Upper lobe of left lung (tissue), 6 donors: ENCODE measurements at regions not wholly inside any gene's neighbourhood (a gene's known extent, or its start where the extent isn't known, plus 50 kb on each side); places are given as distances from the start of the nearest gene placed in this dataset.

Source experiments
- ATAC-seq, 2 donors: fragments of 200-7000 bp; cut with Tn5 transposase; one replicate each; pipeline ENCODE4 v1.9.1; 2022; ENCODE audit warnings: mild to moderate bottlenecking in 2 of 2, moderate library complexity in 2 of 2; ENCODE audit not compliant: low FRiP score in 2 of 2
- DNase-seq, 2 donors: peaks; one replicate each; pipeline ENCODE4 v3.0.0-alpha.2; 2019 to 2020
- H3K27ac ChIP-seq, 4 donors: fragments of 200-600 bp; sonication (generic); one replicate each; pipeline ENCODE4 v1.5.1; 2016 to 2019
- H3K27me3 ChIP-seq, 4 donors: fragments of 200-600 bp; sonication (generic); one replicate each; pipeline ENCODE4 v1.5.1; 2017 to 2019
- H3K36me3 ChIP-seq, 4 donors: fragments of 200-600 bp; sonication (generic); one replicate each; pipeline ENCODE4 v1.5.1; 2016 to 2019
- H3K4me1 ChIP-seq, 4 donors: fragments of 200-600 bp; sonication (generic); one replicate each; pipeline ENCODE4 v1.5.1; 2018 to 2019
- H3K4me3 ChIP-seq, 4 donors: fragments of 200-600 bp; sonication (generic); one replicate each; pipeline ENCODE4 v1.5.1; 2017 to 2019; ENCODE audit warnings: mild to moderate bottlenecking in 2 of 4, moderate library complexity in 1 of 4
- H3K9me3 ChIP-seq, 4 donors: fragments of 200-600 bp; sonication (generic); one replicate each; pipeline ENCODE4 v1.5.1; 2018 to 2019
- EP300 ChIP-seq, 4 donors: sonication (generic); formaldehyde crosslinking; IDR thresholded peaks; one replicate each; pipeline ENCODE4 v1.5.1; 2017; ENCODE audit warnings: antibody characterized with exemption in 4 of 4, control low read depth in 2 of 4
- POLR2A ChIP-seq, 4 donors: fragments of 450-650 bp; IDR thresholded peaks; one replicate each; pipeline ENCODE4 v1.5.1; 2016 to 2017; ENCODE audit warnings: antibody characterized with exemption in 4 of 4, mild to moderate bottlenecking in 2 of 4
- POLR2AphosphoS5 ChIP-seq, 2 donors: sonication (generic); formaldehyde crosslinking; IDR thresholded peaks; one replicate each; pipeline ENCODE4 v1.5.1; 2017; ENCODE audit warnings: antibody characterized with exemption in 2 of 2
- WGBS, 2 donors: methylation state at CpG; one replicate each; pipeline ENCODE4 v1.1.5; 2017 to 2018; 5-methylcytosine and 5-hydroxymethylcytosine counted together
- TF ChIP-seq, protein P1 (sequence below), 6 experiments: fragments of 450-650 bp in 4 of 6; fragments of 200-600 bp in 2 of 6; sonication (generic) in 2 of 6; IDR thresholded peaks; one replicate each; pipeline ENCODE4 v1.5.1; 2016 to 2019; ENCODE audit warnings: antibody characterized with exemption in 6 of 6
- donor health status: DM: no; HTN: no; CAD: no; lungs with moderate emphysema.
- donor health status: DM: no; HTN: yes; CAD: no; lungs with severe emphysema.

DNA sequence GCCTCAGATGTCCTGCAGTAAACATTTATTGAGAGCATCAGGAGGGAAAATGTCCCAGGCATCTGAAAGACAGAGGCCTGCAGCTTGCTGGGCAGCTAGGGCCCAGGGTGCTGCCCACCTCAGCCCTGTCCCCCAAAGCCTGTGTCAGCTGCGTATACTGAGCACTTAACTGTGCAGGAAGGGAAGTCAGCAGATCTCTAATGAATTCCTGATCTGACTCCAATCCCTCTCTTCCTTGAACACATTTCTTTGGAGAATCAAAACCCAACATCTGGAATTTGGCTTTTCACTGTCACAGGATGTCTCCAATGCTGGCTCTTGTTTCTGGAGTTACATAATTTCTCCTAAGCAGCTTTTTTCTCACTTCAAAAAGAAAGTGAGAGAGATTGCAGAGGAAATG is 364.7 kb upstream of the NFE2L3 start:
- no peaks in the 10 kb centered on the region for H3K36me3 ChIP-seq
- no peak for TF ChIP-seq POLR2AphosphoS5 (IDR thresholded peaks at IDR 0.05)
- TF ChIP-seq POLR2A (IDR thresholded peaks at IDR 0.05), result no peak
- TF ChIP-seq, protein P1, sequence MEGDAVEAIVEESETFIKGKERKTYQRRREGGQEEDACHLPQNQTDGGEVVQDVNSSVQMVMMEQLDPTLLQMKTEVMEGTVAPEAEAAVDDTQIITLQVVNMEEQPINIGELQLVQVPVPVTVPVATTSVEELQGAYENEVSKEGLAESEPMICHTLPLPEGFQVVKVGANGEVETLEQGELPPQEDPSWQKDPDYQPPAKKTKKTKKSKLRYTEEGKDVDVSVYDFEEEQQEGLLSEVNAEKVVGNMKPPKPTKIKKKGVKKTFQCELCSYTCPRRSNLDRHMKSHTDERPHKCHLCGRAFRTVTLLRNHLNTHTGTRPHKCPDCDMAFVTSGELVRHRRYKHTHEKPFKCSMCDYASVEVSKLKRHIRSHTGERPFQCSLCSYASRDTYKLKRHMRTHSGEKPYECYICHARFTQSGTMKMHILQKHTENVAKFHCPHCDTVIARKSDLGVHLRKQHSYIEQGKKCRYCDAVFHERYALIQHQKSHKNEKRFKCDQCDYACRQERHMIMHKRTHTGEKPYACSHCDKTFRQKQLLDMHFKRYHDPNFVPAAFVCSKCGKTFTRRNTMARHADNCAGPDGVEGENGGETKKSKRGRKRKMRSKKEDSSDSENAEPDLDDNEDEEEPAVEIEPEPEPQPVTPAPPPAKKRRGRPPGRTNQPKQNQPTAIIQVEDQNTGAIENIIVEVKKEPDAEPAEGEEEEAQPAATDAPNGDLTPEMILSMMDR (IDR thresholded peaks at IDR 0.05), result no peak
- TF ChIP-seq EP300 (IDR thresholded peaks at IDR 0.05), result no peak
- peak in 1 of 2 donors; percentile 25 for DNase-seq
- peak in 1 of 2 donors; percentile 28 for ATAC-seq
- peak overlapping the region in 1 of 4 donors; percentile 20 for H3K27ac ChIP-seq
- peaks cover 0 to 4% (median 0%) of the 10 kb centered on the region in 4 donors for H3K4me1 ChIP-seq
- no peak overlapping the region for H3K4me3 ChIP-seq
- H3K27me3 ChIP-seq, result no peaks in the 10 kb centered on the region
- WGBS, 2 donors, result 71 to 75% methylated on average over 1 of the region's 1 CpG
- H3K9me3 ChIP-seq, result no peaks in the 10 kb centered on the region

DNA sequence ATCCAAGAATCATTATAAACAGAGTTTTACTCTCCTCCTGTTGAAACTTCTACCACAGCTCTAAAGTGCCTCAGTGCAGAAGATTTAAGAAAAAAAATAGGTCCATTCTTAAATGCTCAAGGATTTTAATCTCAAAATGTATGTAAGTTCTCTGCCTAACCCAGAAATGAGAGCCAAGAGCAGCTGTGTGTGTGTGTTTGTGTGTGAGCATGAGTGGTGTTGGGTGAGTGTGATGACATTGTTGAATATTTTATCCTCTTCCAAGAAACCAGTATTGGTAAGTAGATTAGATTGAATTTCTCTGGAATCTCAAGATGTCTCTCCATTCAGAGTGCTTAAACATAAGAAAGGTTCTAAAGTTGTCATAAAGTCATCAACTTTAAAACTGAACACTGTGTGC is 363.6 kb upstream of the NFE2L3 start:
- no peaks in the 10 kb centered on the region for H3K27me3 ChIP-seq
- TF ChIP-seq EP300 (IDR thresholded peaks at IDR 0.05) (no peak), POLR2A (IDR thresholded peaks at IDR 0.05) (no peak), POLR2AphosphoS5 (IDR thresholded peaks at IDR 0.05) (no peak)
- TF ChIP-seq, protein P1 (IDR thresholded peaks at IDR 0.05), result no peak
- H3K36me3 ChIP-seq, result no peaks in the 10 kb centered on the region
- no peak for ATAC-seq
- peak overlapping the region in 1 of 4 donors; percentile 20 for H3K27ac ChIP-seq
- H3K4me1 ChIP-seq, result peaks cover 0 to 4% (median 0%) of the 10 kb centered on the region in 4 donors
- DNase-seq, result no peak
- no peaks in the 10 kb centered on the region for H3K9me3 ChIP-seq
- H3K4me3 ChIP-seq, result no peak overlapping the region

DNA sequence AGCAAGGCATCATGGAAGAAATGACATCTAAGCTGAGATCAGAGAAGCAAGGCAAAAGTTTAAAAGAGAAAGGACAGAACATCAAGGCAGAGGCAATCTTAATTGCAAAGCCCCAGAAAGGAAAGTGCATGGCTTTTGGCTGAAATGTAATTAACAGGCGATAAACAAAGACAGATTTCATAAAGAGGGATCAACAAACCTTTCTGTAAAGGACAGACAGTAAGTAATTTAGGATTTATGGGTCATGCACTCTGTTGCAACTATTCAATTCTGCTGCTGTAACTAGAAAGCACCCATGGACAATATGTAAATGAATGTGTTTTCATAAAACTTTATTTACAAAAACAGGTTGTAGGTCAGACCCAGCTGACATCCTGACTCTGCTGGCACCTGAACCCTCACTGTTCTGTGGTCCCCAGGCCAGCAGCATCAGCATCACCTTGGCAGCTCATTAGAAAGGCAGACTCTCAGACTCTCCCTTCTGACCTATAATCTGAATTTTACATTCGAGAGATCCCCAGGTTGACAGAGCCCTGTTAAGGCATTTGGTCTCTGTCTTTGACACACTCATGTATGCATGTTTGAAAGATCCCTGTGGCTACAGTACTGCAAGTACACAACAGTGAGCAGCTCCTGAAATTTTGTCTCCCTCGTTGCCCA is 362.9 kb upstream of the NFE2L3 start:
- WGBS, 2 donors, result 81 to 89% methylated on average over 3 of the region's 3 CpGs
- Histone ChIP-seq H3K36me3 (no peaks in the 10 kb centered on the region), H3K9me3 (no peaks in the 10 kb centered on the region), H3K27ac (no peak overlapping the region), H3K27me3 (no peaks in the 10 kb centered on the region), H3K4me1 (peaks cover 0 to 4% (median 0%) of the 10 kb centered on the region in 4 donors), H3K4me3 (no peak overlapping the region)
- no peak for TF ChIP-seq EP300 (IDR thresholded peaks at IDR 0.05)
- TF ChIP-seq, protein P1 (IDR thresholded peaks at IDR 0.05), result no peak
- TF ChIP-seq POLR2A (IDR thresholded peaks at IDR 0.05), result no peak
- TF ChIP-seq POLR2AphosphoS5 (IDR thresholded peaks at IDR 0.05), result no peak
- ATAC-seq, result no peak
- DNase-seq, result no peak

DNA sequence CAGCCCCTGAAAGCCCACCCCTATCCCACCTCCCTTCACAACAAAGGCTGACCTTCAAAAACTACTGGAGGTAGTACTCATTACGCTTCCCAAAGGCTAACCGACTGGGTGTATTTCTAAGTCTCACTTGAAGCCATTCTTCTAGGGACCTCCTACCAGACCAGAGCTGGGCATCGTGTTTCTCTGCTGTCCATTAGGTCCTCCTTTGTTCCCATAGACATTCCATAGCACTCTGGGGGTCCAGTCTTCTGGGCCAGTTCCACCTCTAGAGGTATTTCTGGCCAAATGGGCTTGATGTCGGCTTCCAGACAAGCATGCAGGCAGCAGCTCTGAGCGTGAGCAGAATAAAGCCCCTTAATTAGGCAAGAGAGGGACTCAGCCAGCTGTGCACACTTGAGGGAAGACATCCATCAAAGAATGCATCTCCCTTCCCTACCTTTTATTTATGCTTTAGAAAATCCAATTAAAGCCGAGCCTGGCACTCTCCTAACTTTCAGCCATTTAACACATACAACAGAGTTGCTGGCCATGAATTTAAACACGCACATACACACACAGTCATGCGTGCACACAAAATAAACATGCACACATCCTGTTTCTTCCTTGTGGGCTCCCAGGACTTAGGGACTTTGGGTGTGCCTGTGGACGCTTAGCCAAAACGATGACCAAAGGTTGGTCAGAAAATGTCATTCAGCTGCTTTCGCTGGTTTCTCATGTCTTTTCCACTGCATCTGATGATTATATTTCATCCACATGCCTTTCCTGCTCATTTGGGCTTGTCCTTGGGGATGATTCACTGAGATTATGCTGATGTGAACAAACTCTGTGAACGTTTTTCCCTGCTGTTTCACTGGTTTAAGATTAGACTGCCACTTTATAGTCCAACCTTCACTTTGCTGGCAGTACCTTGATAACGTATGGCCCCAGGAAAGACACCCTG is 362.0 kb upstream of the NFE2L3 start:
- Histone ChIP-seq H3K27me3 (no peaks in the 10 kb centered on the region), H3K27ac (no peak overlapping the region), H3K4me3 (no peak overlapping the region), H3K9me3 (no peaks in the 10 kb centered on the region), H3K36me3 (no peaks in the 10 kb centered on the region), H3K4me1 (peaks cover 0 to 4% (median 0%) of the 10 kb centered on the region in 4 donors)
- ATAC-seq, result peak in 1 of 2 donors; percentile 53
- no peak for DNase-seq
- 79% methylated on average over 13 of the region's 13 CpGs for WGBS, 2 donors
- TF ChIP-seq, protein P1 (IDR thresholded peaks at IDR 0.05), result no peak
- TF ChIP-seq POLR2AphosphoS5 (IDR thresholded peaks at IDR 0.05) (no peak), EP300 (IDR thresholded peaks at IDR 0.05) (no peak), POLR2A (IDR thresholded peaks at IDR 0.05) (no peak)
